ENCODE measurements at regions not wholly inside any gene's neighbourhood (a gene's known extent, or its start where the extent isn't known, plus 50 kb on each side); places are given as distances from the start of the nearest gene placed in this dataset.

GRCh38 chr13:85974608-85975366 is 175.6 kb upstream of the SLITRK6 start:
- Histone ChIP-seq H4K5ac (ENCODE audit: low read depth, low read length) (no peak overlapping the region), H3K4me1 (ENCODE audit: control insufficient read depth, insufficient read depth, low read length) (no peaks in the 10 kb centered on the region), H2AK5ac (ENCODE audit: low read depth, low read length) (no peak overlapping the region), H3K4me3 (ENCODE audit: insufficient read depth, low read depth, low read length) (no peak overlapping the region), H3K9me1 (ENCODE audit: insufficient read depth, low read length) (no peaks in the 10 kb centered on the region), H4K8ac (ENCODE audit: low read depth in 2 of 2, low read length in 2 of 2) (no peak overlapping the region), H2BK20ac (ENCODE audit: low read depth, low read length) (no peak overlapping the region), H3K56ac (ENCODE audit: extremely low read depth, insufficient read depth, low read length) (no peak overlapping the region), H2BK15ac (ENCODE audit: low read depth, low read length) (no peak overlapping the region), H3K79me1 (ENCODE audit: low read depth in 1 of 2, low read length in 2 of 2) (no peaks in the 10 kb centered on the region), H3K36me3 (ENCODE audit: control insufficient read depth, insufficient read depth, low read length) (no peaks in the 10 kb centered on the region), H2AFZ (replicated peaks; ENCODE audit: low read length, poor library complexity) (no peak overlapping the region), H3K4ac (ENCODE audit: low read depth, low read length) (no peak overlapping the region), H3K9ac (ENCODE audit: low read depth, low read length) (no peak overlapping the region), H3K14ac (replicated peaks; ENCODE audit: low read depth, low read length) (no peak overlapping the region), H3K27ac (ENCODE audit: insufficient read depth, low read length) (no peak overlapping the region), H3K27me3 (ENCODE audit: control insufficient read depth, insufficient read depth, low read length) (no peaks in the 10 kb centered on the region), H4K91ac (ENCODE audit: insufficient read depth, low read depth, low read length) (no peak overlapping the region), H3K18ac (ENCODE audit: low read depth, low read length) (no peak overlapping the region), H3K23ac (ENCODE audit: low read depth, low read length) (no peak overlapping the region), H4K20me1 (ENCODE audit: insufficient read depth, low read length) (no peaks in the 10 kb centered on the region), H3K9me3 (ENCODE audit: control insufficient read depth, insufficient read depth, low read length) (no peaks in the 10 kb centered on the region), H3K4me2 (ENCODE audit: low read depth, low read length) (no peak overlapping the region), H2BK120ac (ENCODE audit: low read depth, low read length) (no peak overlapping the region), H2BK5ac (ENCODE audit: low read depth, low read length, poor library complexity, severe bottlenecking) (no peak overlapping the region), H2AK9ac (replicated peaks; ENCODE audit: low read depth, low read length, poor library complexity) (no peak overlapping the region)
- BruUV-seq (replicated peaks) = no TSS peak
- intact Hi-C loops (cut with micrococcal nuclease) (no loop called here), in situ Hi-C loops (cut with MboI; ENCODE audit: low sequenced_read_pairs) (no loop called here), dilution Hi-C loops (cut with HindIII; ENCODE audit: low sequenced_read_pairs, unreplicated experiment) (no loop called here)
- TF ChIP-seq ELK1 (IDR thresholded peaks at IDR 0.05; ENCODE audit: borderline replicate concordance, low read depth, low read length) (no peak), MXI1 (IDR thresholded peaks at IDR 0.05; ENCODE audit: borderline replicate concordance, low read depth, low read length) (no peak), POLR2A (IDR thresholded peaks at IDR 0.05; ENCODE audit: low read depth, low read length) (no peak), CHD1 (IDR thresholded peaks at IDR 0.05; ENCODE audit: low read depth, low read length) (no peak), CEBPB (IDR thresholded peaks at IDR 0.05; ENCODE audit: low read depth, low read length) (no peak)
- POLR2A ChIA-PET (ENCODE audit: unreplicated experiment) = no interaction called here
- ATAC-seq (ENCODE audit: low read depth) = no peak
- WGBS, 2 experiments (ENCODE audit: extremely low coverage in 2 of 2, insufficient read length in 1 of 2) = no CpG with 5 or more reads among the region's 4 CpGs
- CTCF ChIA-PET = no interaction called here
- no peak for DNase-seq

All from IMR-90 (cell line).